GM12878 (cell line): ENCODE measurements at regions not wholly inside any gene's neighbourhood (a gene's known extent, or its start where the extent isn't known, plus 50 kb on each side); places are given as distances from the start of the nearest gene placed in this dataset.

Source experiments
- ATAC-seq: fragments of 200-7000 bp; cut with Tn5 transposase; 3 replicates; pipeline ENCODE4 v1.9.1; 2020; ENCODE audit warnings: mild to moderate bottlenecking, moderate library complexity
- BruUV-seq: library from RNA; stranded (reverse); fragments of 400-500 nt; replicated peaks from 2 replicates; lab custom pipeline; 2021; lab: Mats Ljungman, UMichigan
- CTCF ChIA-PET: fragments of 300-600 bp; sonication (Branson Sonifier 250); formaldehyde crosslinking; extraction: SDS; loops from one replicate; lab custom pipeline; 2021; ENCODE audit warnings: inconsistent platforms; lab: Yijun Ruan, JAX
- POLR2A ChIA-PET: fragments of 350-600 bp; formaldehyde crosslinking; extraction: SDS; loops from one replicate; lab custom pipeline; 2021; ENCODE audit warnings: inconsistent platforms; lab: Charles Lee
- RAD21 ChIA-PET: fragments of 300-600 bp; sonication (Branson Sonifier 250); formaldehyde crosslinking; loops from one replicate; lab custom pipeline; 2023; ENCODE audit warnings: antibody characterized with exemption; ENCODE audit not compliant: unreplicated experiment; lab: Charles Lee
- SMC1A ChIA-PET: fragments of 300-600 bp; sonication (Branson Sonifier 250); formaldehyde crosslinking; loops from one replicate; lab custom pipeline; 2023; ENCODE audit not compliant: unreplicated experiment, uncharacterized antibody; lab: Charles Lee
- DNase-seq: peaks from one replicate; pipeline ENCODE4 v3.0.0-alpha.2; 2011; ENCODE audit warnings: low read depth, low spot score
- FAIRE-seq: peaks from 3 replicates; lab custom pipeline; 2011; peaks lifted over from hg19 to GRCh38; lab: Jason Lieb, UNC
- H2AFZ ChIP-seq: 2 replicates; pipeline ENCODE4 v1.6.0; 2011; ENCODE audit warnings: low read depth, low read length, control low read depth; ENCODE audit not compliant: control insufficient read depth
- H3K27ac ChIP-seq: 2 replicates; pipeline ENCODE4 v1.5.1; 2011; ENCODE audit warnings: control low read depth; ENCODE audit not compliant: control insufficient read depth, insufficient read depth
- H3K27me3 ChIP-seq, 2 experiments: replicated peaks in 1 of 2; 2 replicates each; pipeline versions ENCODE4 v1.6.0 to v1.6.1; 2011; ENCODE audit warnings: low read length in 1 of 2; ENCODE audit not compliant: control insufficient read depth in 2 of 2, insufficient read depth in 2 of 2
- H3K36me3 ChIP-seq, 2 experiments: 2 replicates each; pipeline ENCODE4 v1.5.1; 2011; ENCODE audit warnings: low read length in 1 of 2; ENCODE audit not compliant: control insufficient read depth in 2 of 2, insufficient read depth in 2 of 2
- H3K4me1 ChIP-seq: 2 replicates; pipeline ENCODE4 v1.6.1; 2011; ENCODE audit warnings: mild to moderate bottlenecking, low read length, moderate library complexity, mixed read lengths; ENCODE audit not compliant: control insufficient read depth, insufficient read depth
- H3K4me2 ChIP-seq: 2 replicates; pipeline ENCODE4 v1.6.0; 2011; ENCODE audit warnings: control low read depth; ENCODE audit not compliant: control insufficient read depth, insufficient read depth
- H3K4me3 ChIP-seq: fragments of 200-600 bp; sonication (generic); 2 replicates; pipeline ENCODE4 v1.5.1; 2016
- H3K79me2 ChIP-seq: 2 replicates; pipeline ENCODE4 v1.6.0; 2011; ENCODE audit warnings: low read length; ENCODE audit not compliant: control insufficient read depth, insufficient read depth
- H3K9ac ChIP-seq: 2 replicates; pipeline ENCODE4 v1.8.0; 2011; ENCODE audit warnings: low read length, control low read depth, mixed read lengths; ENCODE audit not compliant: control insufficient read depth, insufficient read depth
- H3K9me3 ChIP-seq: replicated peaks from 3 replicates; pipeline ENCODE4 v1.5.1; 2011; ENCODE audit warnings: mild to moderate bottlenecking, low read length; ENCODE audit not compliant: control insufficient read depth, insufficient read depth
- H4K20me1 ChIP-seq: 2 replicates; pipeline ENCODE4 v1.6.0; 2011; ENCODE audit not compliant: control insufficient read depth, insufficient read depth
- ATF7 ChIP-seq: fragments of 450-650 bp; IDR thresholded peaks from 2 replicates; pipeline ENCODE4 v1.6.1; 2016; ENCODE audit warnings: low read depth, mild to moderate bottlenecking
- BCL11A ChIP-seq: IDR thresholded peaks from 2 replicates; pipeline ENCODE4 v1.6.1; 2011; ENCODE audit warnings: low read depth, low read length
- BRCA1 ChIP-seq: IDR thresholded peaks from 2 replicates; pipeline ENCODE4 v1.6.1; 2011; ENCODE audit warnings: low read depth, low read length, improper control_type of control experiment
- CBX3 ChIP-seq: fragments of 200-600 bp; sonication (generic); IDR thresholded peaks from 2 replicates; pipeline ENCODE4 v1.6.1; 2016; ENCODE audit warnings: low read depth, borderline replicate concordance
- DPF2 ChIP-seq: fragments of 450-650 bp; IDR thresholded peaks from 2 replicates; pipeline ENCODE4 v1.6.1; 2017; ENCODE audit warnings: mild to moderate bottlenecking
- E4F1 ChIP-seq: fragments of 450-650 bp; IDR thresholded peaks from 2 replicates; pipeline ENCODE4 v1.6.1; 2018; ENCODE audit warnings: borderline replicate concordance, mild to moderate bottlenecking; ENCODE audit not compliant: partially characterized antibody
- ELK1 ChIP-seq: IDR thresholded peaks from 2 replicates; pipeline ENCODE4 v1.6.1; 2012; ENCODE audit warnings: low read depth, low read length, improper control_type of control experiment
- HCFC1 ChIP-seq: fragments of 150-350 bp; IDR thresholded peaks from 2 replicates; pipeline ENCODE4 v1.6.1; 2014; ENCODE audit warnings: low read length
- LARP7 ChIP-seq: fragments of 450-650 bp; IDR thresholded peaks from 2 replicates; pipeline ENCODE4 v1.6.1; 2017; ENCODE audit warnings: mild to moderate bottlenecking
- NFIC ChIP-seq: IDR thresholded peaks from 2 replicates; pipeline ENCODE4 v1.6.1; 2012; ENCODE audit warnings: low read depth, mild to moderate bottlenecking, inconsistent platforms, low read length, moderate library complexity
- POLR2A ChIP-seq: IDR thresholded peaks from 2 replicates; pipeline ENCODE4 v1.6.1; 2011; ENCODE audit warnings: low read depth, mild to moderate bottlenecking, low read length
- STAT3 ChIP-seq: IDR thresholded peaks from 2 replicates; pipeline ENCODE4 v1.6.1; 2011; ENCODE audit warnings: low read depth, low read length, improper control_type of control experiment
- SUPT20H ChIP-seq: IDR thresholded peaks from 2 replicates; pipeline ENCODE4 v1.6.1; 2011; ENCODE audit warnings: low read depth, mild to moderate bottlenecking, low read length, moderate library complexity, borderline replicate concordance; ENCODE audit not compliant: control insufficient read depth
- TCF12 ChIP-seq: IDR thresholded peaks from 2 replicates; pipeline ENCODE4 v1.6.1; 2011; ENCODE audit warnings: low read depth, mild to moderate bottlenecking, low read length
- ZNF274 ChIP-seq: IDR thresholded peaks from one replicate; pipeline ENCODE4 v1.8.0; 2011; ENCODE audit not compliant: insufficient read length, insufficient read depth
- WGBS: methylation state at CpG from one replicate; pipeline ENCODE4 v1.1.6; 2016; ENCODE audit warnings: low lambda C conversion rate; ENCODE audit not compliant: insufficient replicate concordance, insufficient coverage; ENCODE audit errors: missing lambda C conversion rate; 5-methylcytosine and 5-hydroxymethylcytosine counted together
- in situ Hi-C: fragments of 300-500 bp; cut with MboI; formaldehyde crosslinking; loops from 9 replicates; pipeline ENCODE4 v1.14.3; 2018; ENCODE audit warnings: mixed read lengths
- intact Hi-C: fragments of 100-400 bp; cut with micrococcal nuclease; formaldehyde crosslinking; loops from one replicate; pipeline ENCODE4 v1.14.2; 2022; ENCODE audit not compliant: unreplicated experiment
- TF ChIP-seq, protein P1 (sequence below): fragments of 450-650 bp; conservative IDR thresholded peaks from 2 replicates; pipeline ENCODE4 v1.6.1; 2017; ENCODE audit warnings: mild to moderate bottlenecking, moderate library complexity
- TF ChIP-seq, protein P2 (sequence below): fragments of 450-650 bp; IDR thresholded peaks from 2 replicates; pipeline ENCODE4 v1.6.1; 2016; ENCODE audit warnings: mild to moderate bottlenecking

- WGBS = 9% methylated on average over 6 of the region's 6 CpGs
- SMC1A ChIA-PET = no interaction called here
- DNase-seq = no peak
Measured at GRCh38 chr11:119560291-119560690, 137.3 kb upstream of the THY1 start.

More at GRCh38 chr11:119560291-119560690, 137.3 kb upstream of the THY1 start:
- no peak overlapping the region for H3K27ac ChIP-seq
- no TSS peak for BruUV-seq
- no peak overlapping the region for H2AFZ ChIP-seq
- no peaks in the 10 kb centered on the region for H3K36me3 ChIP-seq
- ChIA-PET RAD21 (no interaction called here), POLR2A (no interaction called here), CTCF (interaction anchor here (1.2 kb wide), 1 partner anchor 23 kb away, joined by 3 read pairs; no protein-coding TSS in a partner anchor)
- H3K4me3 ChIP-seq = no peak overlapping the region
- H3K9ac ChIP-seq = no peak overlapping the region
- H4K20me1 ChIP-seq = no peaks in the 10 kb centered on the region
- in situ Hi-C loops (no loop called here), intact Hi-C loops (no loop called here)
- H3K4me2 ChIP-seq = no peak overlapping the region
- no peak for FAIRE-seq
- no peaks in the 10 kb centered on the region for H3K4me1 ChIP-seq
- no peaks in the 10 kb centered on the region; a peak in 2 of 4 replicates for H3K27me3 ChIP-seq
- no peaks in the 10 kb centered on the region for H3K79me2 ChIP-seq
- ATAC-seq = no peak
- H3K9me3 ChIP-seq = peaks cover 1% of the 10 kb centered on the region; the same call in 1 of the 3 replicates
- TF ChIP-seq, protein P1, sequence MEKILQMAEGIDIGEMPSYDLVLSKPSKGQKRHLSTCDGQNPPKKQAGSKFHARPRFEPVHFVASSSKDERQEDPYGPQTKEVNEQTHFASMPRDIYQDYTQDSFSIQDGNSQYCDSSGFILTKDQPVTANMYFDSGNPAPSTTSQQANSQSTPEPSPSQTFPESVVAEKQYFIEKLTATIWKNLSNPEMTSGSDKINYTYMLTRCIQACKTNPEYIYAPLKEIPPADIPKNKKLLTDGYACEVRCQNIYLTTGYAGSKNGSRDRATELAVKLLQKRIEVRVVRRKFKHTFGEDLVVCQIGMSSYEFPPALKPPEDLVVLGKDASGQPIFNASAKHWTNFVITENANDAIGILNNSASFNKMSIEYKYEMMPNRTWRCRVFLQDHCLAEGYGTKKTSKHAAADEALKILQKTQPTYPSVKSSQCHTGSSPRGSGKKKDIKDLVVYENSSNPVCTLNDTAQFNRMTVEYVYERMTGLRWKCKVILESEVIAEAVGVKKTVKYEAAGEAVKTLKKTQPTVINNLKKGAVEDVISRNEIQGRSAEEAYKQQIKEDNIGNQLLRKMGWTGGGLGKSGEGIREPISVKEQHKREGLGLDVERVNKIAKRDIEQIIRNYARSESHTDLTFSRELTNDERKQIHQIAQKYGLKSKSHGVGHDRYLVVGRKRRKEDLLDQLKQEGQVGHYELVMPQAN = no peak
- TF ChIP-seq ZNF274 (no peak), DPF2 (no peak), ELK1 (no peak), SUPT20H (no peak), BCL11A (no peak), NFIC (no peak), HCFC1 (no peak), TCF12 (no peak), ATF7 (no peak), STAT3 (no peak), BRCA1 (no peak), CBX3 (no peak), POLR2A (no peak), E4F1 (no peak), LARP7 (no peak)
- TF ChIP-seq, protein P2, sequence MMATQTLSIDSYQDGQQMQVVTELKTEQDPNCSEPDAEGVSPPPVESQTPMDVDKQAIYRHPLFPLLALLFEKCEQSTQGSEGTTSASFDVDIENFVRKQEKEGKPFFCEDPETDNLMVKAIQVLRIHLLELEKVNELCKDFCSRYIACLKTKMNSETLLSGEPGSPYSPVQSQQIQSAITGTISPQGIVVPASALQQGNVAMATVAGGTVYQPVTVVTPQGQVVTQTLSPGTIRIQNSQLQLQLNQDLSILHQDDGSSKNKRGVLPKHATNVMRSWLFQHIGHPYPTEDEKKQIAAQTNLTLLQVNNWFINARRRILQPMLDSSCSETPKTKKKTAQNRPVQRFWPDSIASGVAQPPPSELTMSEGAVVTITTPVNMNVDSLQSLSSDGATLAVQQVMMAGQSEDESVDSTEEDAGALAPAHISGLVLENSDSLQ = no peak
